NCI-H2107 (cell line): ENCODE measurements at regions not wholly inside any gene's neighbourhood (a gene's known extent, or its start where the extent isn't known, plus 50 kb on each side); places are given as distances from the start of the nearest gene placed in this dataset.
"Not testable (repeated sequence)": the region's sequence is repeated elsewhere in the genome, so short reads cannot be mapped to it uniquely, and the experiment has no call there.

ENCODE experiments used
- DNase-seq: peaks from one replicate; lab custom pipeline; 2025; lab: John Stamatoyannopoulos, UW

- no peak for DNase-seq
Measured at GRCh38 chr5:100017520-100018262, 517.5 kb upstream of the FAM174A start.

- DNase-seq, result not testable (repeated sequence)
Measured at GRCh38 chr5:100013305-100013704, 521.9 kb upstream of the FAM174A start.

GRCh38 chr5:100011160-100011559, 524.0 kb upstream of the FAM174A start:
- not testable (repeated sequence) for DNase-seq

GRCh38 chr5:100004969-100005368, 530.2 kb upstream of the FAM174A start:
- DNase-seq, result no peak

- no peak for DNase-seq
Measured at GRCh38 chr5:99998319-99998718, 536.9 kb upstream of the FAM174A start.

- no peak for DNase-seq
Measured at GRCh38 chr5:99995407-99995806, 539.8 kb upstream of the FAM174A start.

- no peak for DNase-seq
Measured at GRCh38 chr5:99973779-99974178, 561.4 kb upstream of the FAM174A start.

- DNase-seq, result no peak
Measured at GRCh38 chr5:99955962-99956361, 579.2 kb upstream of the FAM174A start.

GRCh38 chr5:99955006-99955405, 580.2 kb upstream of the FAM174A start:
- DNase-seq, result no peak

- DNase-seq, result no peak
Measured at GRCh38 chr5:99949969-99950524, 585.1 kb upstream of the FAM174A start.

- no peak for DNase-seq
Measured at GRCh38 chr5:99949361-99949760, 585.8 kb upstream of the FAM174A start.

- no peak for DNase-seq
Measured at GRCh38 chr5:99948850-99949249, 586.3 kb upstream of the FAM174A start.

- DNase-seq, result no peak
Measured at GRCh38 chr5:99945478-99946442, 589.4 kb upstream of the FAM174A start.

- no peak for DNase-seq
Measured at GRCh38 chr5:99940540-99940939, 594.6 kb upstream of the FAM174A start.

GRCh38 chr5:99936911-99937310, 598.3 kb upstream of the FAM174A start:
- no peak for DNase-seq

- DNase-seq, result no peak
Measured at GRCh38 chr5:99929806-99930135, 605.4 kb upstream of the FAM174A start.

- DNase-seq, result no peak
Measured at GRCh38 chr5:99929067-99929805, 605.9 kb upstream of the FAM174A start.

GRCh38 chr5:99928490-99928889, 606.7 kb upstream of the FAM174A start:
- no peak for DNase-seq

- DNase-seq, result no peak
Measured at GRCh38 chr5:99926463-99926862, 608.7 kb upstream of the FAM174A start.

- no peak for DNase-seq
Measured at GRCh38 chr5:99922386-99922785, 612.8 kb upstream of the FAM174A start.

GRCh38 chr5:99911971-99912370, 623.2 kb upstream of the FAM174A start:
- no peak for DNase-seq

GRCh38 chr5:99906776-99907175, 628.4 kb upstream of the FAM174A start:
- DNase-seq, result no peak
